ENCODE measurements at regions not wholly inside any gene's neighbourhood (a gene's known extent, or its start where the extent isn't known, plus 50 kb on each side); places are given as distances from the start of the nearest gene placed in this dataset.
"Not testable (repeated sequence)": the region's sequence is repeated elsewhere in the genome, so short reads cannot be mapped to it uniquely, and the experiment has no call there.

DNA sequence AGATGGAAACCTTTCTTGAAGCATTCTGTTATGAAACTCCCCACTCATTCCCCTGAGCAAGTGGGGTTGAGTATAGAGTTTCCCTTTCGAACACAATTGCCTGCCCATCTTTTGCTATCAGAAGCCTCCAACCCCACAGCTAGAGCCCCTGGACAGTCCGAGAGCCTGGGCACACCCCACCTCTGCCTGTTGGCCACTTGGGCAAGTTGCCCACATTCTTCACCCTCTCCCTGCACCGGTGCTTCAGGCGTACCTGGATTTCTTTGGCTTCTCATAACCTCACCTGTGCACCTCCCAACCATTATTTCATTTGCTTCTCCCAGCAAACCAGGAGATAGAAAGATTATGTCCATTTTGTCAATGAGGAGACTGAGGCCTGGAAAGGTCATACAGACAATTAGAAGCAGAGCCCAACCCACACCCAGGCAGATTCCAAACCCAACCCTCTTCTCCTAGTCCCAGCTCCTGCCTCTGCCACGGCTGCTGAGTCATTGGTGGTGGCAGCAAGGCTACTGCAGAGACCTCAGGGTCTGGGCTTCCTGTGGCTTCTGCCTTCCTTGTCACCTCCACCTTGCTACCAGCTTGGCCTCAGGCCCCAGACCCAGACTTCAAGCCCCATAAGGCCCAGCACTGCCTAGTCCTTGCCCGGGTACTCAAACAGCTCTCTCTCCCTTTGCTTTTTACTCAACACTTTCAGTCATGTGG lies 118.7 kb upstream of the ZBTB40 start:
- DNase-seq (ENCODE audit: low read depth) = no peak

DNA sequence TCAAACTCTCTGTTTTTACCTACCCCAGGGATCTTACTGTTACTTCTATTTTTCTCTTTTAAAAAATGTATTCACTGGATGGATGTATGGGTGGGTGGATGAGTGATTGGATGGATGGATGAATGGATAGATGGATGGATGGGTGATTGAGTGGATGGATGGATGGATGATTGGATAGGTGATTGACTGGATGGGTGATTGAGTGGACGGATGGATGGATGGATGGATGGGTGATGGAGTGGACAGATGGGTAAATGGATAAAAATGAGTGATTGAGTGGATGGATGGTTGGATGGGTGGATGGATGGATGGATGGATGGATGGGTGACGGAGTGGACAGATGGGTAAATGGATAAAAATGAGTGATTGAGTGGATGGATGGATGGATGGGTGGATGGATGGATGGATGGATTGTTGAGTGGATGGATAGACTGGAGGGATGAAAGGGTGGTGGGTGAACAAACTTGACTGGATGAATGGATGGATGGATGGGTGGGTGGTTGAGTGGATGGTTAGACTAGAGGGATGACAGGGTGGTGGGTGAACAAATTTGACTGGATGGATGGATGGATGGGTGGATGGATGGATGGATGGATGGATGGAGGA lies 118.0 kb upstream of the ZBTB40 start:
- DNase-seq (ENCODE audit: low read depth) = no peak

DNA sequence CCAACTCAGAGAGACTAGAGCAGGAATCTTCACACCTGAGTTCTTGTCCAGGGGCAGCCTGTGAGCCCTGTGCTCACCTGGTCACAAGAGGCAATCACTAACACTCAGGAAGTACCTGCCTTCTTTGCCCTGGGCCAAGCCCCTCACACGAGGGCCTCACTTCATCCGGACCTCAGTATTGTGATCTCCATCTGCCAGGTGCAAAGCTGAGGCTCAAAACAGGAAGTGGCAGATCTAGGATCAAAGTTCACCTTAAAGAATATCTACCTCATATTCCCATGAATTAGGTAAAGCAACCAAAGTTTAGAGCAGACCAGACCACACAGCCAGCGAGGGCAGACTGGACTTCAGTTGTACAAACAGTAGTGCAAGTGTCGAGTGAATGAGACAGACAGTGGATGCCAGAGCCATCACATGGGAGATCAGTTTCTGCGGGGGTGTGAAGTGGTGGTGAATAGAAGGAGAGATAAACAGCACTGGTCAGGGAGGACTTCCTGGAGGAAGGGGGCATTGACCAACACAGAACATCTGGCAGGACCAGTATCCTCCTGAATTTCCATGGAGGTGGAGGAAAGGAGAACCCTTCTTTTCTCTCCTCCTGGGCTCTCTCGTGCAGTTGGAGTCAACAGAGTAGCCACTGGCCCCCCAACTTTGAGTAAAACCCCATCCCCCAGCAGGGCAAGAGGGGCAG lies 116.6 kb upstream of the ZBTB40 start:
- no peak for DNase-seq (ENCODE audit: low read depth)

DNA sequence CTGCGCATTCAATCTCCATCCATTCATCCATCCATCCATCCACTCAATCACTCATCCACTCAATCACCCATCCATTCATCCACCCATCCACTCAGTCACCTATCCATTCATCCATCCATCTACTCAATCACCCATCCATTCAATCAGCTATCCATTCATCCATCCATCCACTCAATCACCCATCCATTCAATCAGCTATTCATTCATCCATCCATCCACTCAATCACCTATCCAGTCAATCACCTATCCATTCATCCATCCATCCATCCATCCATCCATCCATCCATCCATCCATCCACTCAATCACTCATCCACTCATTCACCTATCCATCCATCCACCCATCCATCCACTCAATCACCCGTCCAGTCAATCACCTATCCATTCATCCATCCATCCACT lies 115.4 kb upstream of the ZBTB40 start:
- not testable (repeated sequence) for DNase-seq (ENCODE audit: low read depth)

GRCh38 chr1:22336696-22337545 lies 114.7 kb upstream of the ZBTB40 start:
- DNase-seq (ENCODE audit: low read depth) = not testable (repeated sequence)

DNA sequence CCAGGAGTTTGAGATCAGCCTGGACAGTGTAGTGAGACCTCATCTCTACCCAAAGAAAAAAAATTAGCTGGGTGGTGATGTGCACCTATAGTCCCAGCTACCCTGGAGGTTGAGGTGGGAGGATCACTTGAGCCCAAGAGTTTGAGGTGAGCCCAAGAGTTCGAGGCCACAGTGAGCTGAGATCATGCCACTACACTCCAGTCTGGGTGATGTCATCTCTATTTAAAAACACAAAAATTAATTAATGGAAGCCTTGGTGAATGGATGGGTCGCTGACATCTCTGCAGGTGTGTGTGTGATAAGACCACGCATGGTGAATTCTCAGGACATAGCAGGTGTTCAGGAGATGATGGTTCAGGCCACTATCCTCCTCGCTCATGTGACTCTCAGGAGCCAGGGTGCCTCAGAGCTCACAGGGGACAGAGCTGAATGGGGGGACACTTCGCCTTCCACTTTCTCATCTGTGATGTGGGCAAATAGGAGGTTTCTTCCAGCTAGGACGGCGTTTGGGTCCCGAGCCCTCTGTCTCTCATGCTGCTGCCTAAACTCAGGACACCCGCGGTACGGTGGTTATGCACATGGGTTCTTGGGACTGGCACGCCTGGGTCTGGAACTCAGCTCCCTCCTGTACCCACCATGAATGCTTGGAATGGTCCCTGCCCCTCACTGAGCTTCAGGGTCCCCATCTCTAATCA lies 113.4 kb upstream of the ZBTB40 start:
- DNase-seq (ENCODE audit: low read depth) = no peak

DNA sequence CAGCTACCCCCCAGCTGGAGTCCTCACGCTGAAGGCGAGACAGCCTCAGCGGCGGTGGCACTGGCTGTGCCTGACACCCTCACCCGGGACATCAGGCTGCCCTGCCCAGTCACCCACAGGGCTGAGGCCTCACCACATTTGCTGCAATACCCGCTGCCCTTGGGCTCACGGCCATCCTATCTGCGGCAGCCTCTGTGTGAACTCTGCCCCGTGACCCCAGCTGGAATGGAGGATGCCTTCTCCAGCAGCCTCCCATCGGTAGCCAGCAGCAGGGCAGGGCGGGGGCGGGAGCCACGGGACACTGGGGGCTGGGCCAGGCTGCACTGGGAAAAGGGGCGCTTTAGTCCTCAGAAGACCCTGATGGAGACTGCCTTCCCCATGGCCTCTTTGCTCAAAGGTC lies 112.4 kb upstream of the ZBTB40 start:
- no peak for DNase-seq (ENCODE audit: low read depth)

- DNase-seq (ENCODE audit: low read depth) = no peak
These were observed 111.6 kb upstream of the ZBTB40 start for GRCh38 chr1:22340066-22340465.

- no peak for DNase-seq (ENCODE audit: low read depth)
These were observed 110.8 kb upstream of the ZBTB40 start for GRCh38 chr1:22340873-22341272.

DNA sequence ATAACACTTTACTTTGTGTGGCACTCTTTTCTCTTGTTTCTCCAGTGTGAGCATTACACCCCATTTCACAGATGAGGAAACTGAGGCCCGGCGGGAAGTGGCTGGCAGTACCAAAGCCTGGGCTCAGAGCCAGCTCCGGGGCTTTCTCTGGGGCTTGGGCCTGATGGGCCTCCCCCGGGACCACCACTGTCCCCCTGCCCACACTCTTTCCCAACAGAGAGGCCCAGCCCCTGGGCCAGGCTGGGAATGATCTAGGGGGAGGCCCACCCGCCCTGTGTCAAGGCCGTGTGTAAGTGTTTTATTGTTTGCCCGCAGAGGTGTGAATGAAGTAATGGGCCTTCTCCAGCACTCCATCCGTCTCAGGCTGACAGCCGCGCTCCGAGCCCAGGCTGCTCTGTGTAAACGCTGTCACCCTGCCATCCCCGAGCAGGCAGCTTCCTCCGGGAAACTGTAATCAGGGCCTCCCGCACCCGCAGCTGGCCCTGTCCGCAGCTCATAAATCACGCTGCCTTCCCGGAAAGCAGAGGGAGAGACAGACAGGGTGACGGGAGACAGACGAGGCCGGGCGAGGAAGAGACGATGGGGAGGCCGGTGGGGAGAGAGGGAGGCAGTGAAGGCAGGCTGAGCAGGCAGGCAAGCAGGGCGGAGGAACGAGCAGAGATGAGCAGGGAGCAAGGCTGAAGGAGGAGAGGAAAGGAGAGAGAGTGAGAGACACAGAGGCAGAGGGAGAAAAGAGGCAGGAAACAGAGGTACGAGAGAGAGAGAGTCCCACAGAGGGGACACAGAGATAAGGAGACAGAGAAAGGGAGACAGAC lies 109.7 kb upstream of the ZBTB40 start:
- no peak for DNase-seq (ENCODE audit: low read depth)

GRCh38 chr1:22342734-22343191 lies 108.9 kb upstream of the ZBTB40 start:
- no peak for DNase-seq (ENCODE audit: low read depth)

GRCh38 chr1:22343456-22344328 lies 108.0 kb upstream of the ZBTB40 start:
- no peak for DNase-seq (ENCODE audit: low read depth)

GRCh38 chr1:22344329-22344630 lies 107.4 kb upstream of the ZBTB40 start:
- DNase-seq (ENCODE audit: low read depth) = no peak

GRCh38 chr1:22344851-22345560 lies 106.6 kb upstream of the ZBTB40 start:
- DNase-seq (ENCODE audit: low read depth) = no peak

DNA sequence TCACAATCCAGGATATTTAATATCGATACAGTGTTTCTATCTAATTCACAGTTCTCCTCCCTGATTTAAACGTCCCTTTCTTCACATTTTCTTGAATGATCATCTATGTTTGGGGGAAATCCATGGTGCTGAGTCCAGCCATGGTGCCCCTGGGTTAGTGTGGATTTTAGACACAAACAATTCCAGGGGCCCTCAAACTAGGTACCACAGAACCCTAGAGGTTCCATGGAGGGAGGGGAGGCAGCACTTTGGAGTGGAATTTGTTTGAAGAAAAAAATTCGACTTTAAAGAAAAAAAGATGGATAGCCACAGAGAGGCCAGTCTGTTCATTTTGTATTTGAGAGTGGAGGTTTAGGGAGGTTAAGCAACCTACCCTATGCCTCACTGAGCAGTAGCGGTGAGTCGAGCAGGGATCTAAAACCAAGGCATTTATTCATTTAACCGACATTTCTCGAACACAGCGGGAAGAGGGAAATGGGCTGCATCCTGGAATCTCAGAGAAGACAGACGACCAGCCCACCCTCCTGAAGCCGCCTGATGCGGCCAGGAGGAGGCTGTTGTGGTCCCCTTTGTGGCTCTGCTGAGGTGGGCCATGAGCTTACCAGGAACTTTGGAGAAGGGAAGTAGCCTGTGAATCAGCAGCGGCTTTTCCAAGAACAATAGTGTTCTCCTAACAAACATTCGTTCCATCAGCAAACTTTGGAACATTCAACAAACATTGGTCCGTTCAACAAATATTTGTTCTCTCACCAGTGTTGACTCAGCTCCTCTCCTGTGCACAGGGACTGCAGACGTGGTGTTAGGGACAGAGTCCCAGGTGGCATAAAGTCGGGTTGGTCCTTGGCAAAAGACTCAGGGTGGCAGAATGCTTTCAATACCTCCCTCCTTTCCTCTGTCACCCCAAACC lies 103.5 kb upstream of the ZBTB40 start:
- DNase-seq (ENCODE audit: low read depth) = no peak

DNA sequence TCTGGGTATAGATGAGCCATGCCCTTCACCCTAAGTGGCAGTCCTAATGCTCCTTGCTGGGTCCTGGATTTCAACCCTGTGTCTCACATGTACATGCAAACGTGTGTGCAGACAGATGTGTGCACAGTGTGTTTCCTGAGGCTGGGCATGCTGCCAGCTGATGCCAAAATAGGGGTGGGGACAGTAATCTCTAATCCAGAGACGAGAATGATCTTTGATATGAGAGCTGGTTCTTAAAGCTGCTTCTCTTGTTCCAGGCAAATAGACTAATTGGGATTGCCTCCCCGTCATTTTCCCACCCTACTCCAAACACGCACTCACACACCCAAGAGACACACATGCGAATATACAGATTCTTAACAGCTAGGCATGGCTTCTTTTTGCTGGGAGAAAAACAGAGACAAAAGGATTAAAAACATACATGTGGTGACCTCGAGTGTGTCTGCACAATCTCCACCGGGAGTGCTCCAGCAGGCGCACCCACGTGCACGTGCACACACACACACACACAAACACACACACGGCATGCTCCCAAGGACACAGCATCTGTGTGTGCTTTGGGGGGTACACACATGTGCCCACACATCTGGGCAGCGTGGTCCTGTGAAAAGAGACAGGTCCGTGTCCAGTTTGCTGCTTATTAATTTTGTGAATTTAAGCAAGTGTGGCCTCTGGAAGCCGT lies 102.1 kb upstream of the ZBTB40 start:
- DNase-seq (ENCODE audit: low read depth) = no peak

DNA sequence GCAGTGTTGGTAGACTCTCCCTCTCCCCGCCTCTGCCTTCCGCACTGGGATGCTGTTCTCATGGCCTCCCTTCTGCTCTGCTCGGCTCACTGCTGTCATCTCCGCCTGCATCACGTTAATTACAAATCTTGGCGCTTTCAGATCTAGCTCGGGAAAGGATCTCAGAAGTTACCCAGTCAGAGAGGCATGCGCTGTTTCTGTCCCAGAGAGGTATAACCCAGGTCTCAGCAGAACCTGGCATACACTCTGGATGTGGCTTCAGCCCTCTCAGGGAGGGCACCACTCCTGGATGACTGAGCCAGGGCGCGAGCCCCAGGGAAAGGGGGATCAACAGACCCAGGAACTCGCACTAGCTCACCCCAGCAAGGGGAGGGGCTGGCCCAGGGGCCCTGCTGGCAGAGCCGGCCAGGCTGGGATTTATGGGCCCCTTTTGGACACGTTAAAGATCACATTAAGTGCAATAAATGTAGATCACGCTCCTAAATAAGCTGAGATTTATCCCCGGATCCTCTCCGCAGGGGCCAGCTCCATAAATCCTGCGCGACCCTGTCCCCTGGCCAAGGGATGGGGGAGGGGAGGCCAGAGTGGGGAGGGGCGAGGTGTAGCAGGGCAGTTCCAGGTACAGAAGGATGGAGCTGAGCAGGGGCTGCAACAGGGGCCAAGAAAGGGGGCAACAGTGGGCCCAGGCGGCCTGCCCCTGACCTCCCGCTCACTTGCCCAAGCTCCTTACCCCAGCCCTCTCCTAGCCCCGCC lies 101.3 kb upstream of the ZBTB40 start:
- DNase-seq (ENCODE audit: low read depth) = no peak
